ENCODE measurements at regions not wholly inside any gene's neighbourhood (a gene's known extent, or its start where the extent isn't known, plus 50 kb on each side); places are given as distances from the start of the nearest gene placed in this dataset.

DNA sequence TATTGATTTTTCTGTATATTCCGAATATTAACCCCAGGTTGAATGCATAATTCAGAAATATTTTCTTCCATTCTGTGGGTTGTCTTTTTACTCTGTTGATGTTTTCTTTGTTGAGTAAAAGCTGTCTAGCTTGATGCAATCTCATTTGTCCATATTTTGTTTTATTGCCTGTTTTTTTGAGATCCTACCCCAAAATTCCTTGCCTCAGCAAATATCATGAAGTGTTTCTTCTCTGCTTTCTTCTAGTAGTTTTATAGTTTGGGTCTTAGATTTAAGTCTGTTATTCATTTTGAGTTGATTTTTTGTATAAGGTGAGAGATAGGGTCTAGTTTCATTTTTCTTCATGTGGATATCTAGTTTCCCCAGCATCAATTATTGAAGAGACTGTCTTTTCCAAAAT lies 467.9 kb upstream of the GCFC2 start:
- no peak for TF ChIP-seq POLR2A (IDR thresholded peaks at IDR 0.05)
- TF ChIP-seq, protein P1, sequence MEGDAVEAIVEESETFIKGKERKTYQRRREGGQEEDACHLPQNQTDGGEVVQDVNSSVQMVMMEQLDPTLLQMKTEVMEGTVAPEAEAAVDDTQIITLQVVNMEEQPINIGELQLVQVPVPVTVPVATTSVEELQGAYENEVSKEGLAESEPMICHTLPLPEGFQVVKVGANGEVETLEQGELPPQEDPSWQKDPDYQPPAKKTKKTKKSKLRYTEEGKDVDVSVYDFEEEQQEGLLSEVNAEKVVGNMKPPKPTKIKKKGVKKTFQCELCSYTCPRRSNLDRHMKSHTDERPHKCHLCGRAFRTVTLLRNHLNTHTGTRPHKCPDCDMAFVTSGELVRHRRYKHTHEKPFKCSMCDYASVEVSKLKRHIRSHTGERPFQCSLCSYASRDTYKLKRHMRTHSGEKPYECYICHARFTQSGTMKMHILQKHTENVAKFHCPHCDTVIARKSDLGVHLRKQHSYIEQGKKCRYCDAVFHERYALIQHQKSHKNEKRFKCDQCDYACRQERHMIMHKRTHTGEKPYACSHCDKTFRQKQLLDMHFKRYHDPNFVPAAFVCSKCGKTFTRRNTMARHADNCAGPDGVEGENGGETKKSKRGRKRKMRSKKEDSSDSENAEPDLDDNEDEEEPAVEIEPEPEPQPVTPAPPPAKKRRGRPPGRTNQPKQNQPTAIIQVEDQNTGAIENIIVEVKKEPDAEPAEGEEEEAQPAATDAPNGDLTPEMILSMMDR (IDR thresholded peaks at IDR 0.05) = no peak
